Loucy (cell line): ENCODE measurements at regions not wholly inside any gene's neighbourhood (a gene's known extent, or its start where the extent isn't known, plus 50 kb on each side); places are given as distances from the start of the nearest gene placed in this dataset.

ENCODE experiments used
- H2AFZ ChIP-seq: fragments of 200-600 bp; sonication (generic); 2 replicates; pipeline ENCODE4 v1.6.0; 2016; ENCODE audit warnings: antibody characterized with exemption, mild to moderate bottlenecking, low read length, moderate library complexity
- H3F3A ChIP-seq: fragments of 200-600 bp; 2 replicates; pipeline ENCODE4 v1.6.0; 2016; ENCODE audit warnings: antibody characterized with exemption, low read depth, mild to moderate bottlenecking
- H3K27me3 ChIP-seq: fragments of 200-600 bp; sonication (generic); 2 replicates; pipeline ENCODE4 v1.6.1; 2014; ENCODE audit warnings: low read length, mild to moderate bottlenecking; ENCODE audit not compliant: insufficient read depth, poor library complexity, severe bottlenecking
- H3K36me3 ChIP-seq: fragments of 200-600 bp; sonication (generic); 2 replicates; pipeline ENCODE4 v1.6.1; 2016; ENCODE audit warnings: low read length; ENCODE audit not compliant: insufficient read depth
- H3K4me1 ChIP-seq: fragments of 200-600 bp; sonication (generic); 2 replicates; pipeline ENCODE4 v1.5.1; 2014; ENCODE audit warnings: low read length, mild to moderate bottlenecking; ENCODE audit not compliant: insufficient read depth, poor library complexity, severe bottlenecking
- H3K4me2 ChIP-seq: fragments of 200-600 bp; sonication (generic); 2 replicates; pipeline ENCODE4 v1.6.0; 2014; ENCODE audit warnings: antibody characterized with exemption, low read length, low read depth, mild to moderate bottlenecking; ENCODE audit not compliant: poor library complexity, severe bottlenecking
- H3K4me3 ChIP-seq: fragments of 200-600 bp; sonication (generic); 2 replicates; pipeline ENCODE4 v1.5.1; 2014; ENCODE audit warnings: low read length, mild to moderate bottlenecking, mixed read lengths; ENCODE audit not compliant: poor library complexity, severe bottlenecking
- H3K79me2 ChIP-seq: fragments of 200-600 bp; sonication (generic); 2 replicates; pipeline ENCODE4 v1.6.1; 2014; ENCODE audit warnings: low read length; ENCODE audit not compliant: insufficient read depth
- H3K9ac ChIP-seq: fragments of 200-600 bp; sonication (generic); 2 replicates; pipeline ENCODE4 v1.6.0; 2014; ENCODE audit warnings: mild to moderate bottlenecking, low read depth, low read length, moderate library complexity; ENCODE audit not compliant: poor library complexity, severe bottlenecking
- H3K9me2 ChIP-seq: fragments of 200-600 bp; sonication (generic); replicated peaks from 2 replicates; pipeline ENCODE4 v1.6.1; 2016; ENCODE audit warnings: low read depth, low read length, mixed read lengths
- H3K9me3 ChIP-seq: fragments of 200-600 bp; sonication (generic); 2 replicates; pipeline ENCODE4 v1.6.1; 2014; ENCODE audit warnings: mild to moderate bottlenecking, antibody characterized with exemption, low read length, low read depth; ENCODE audit not compliant: insufficient read depth
- H4K20me1 ChIP-seq: fragments of 200-600 bp; sonication (generic); 2 replicates; pipeline ENCODE4 v1.6.0; 2014; ENCODE audit warnings: antibody characterized with exemption, low read length, mild to moderate bottlenecking; ENCODE audit not compliant: insufficient read depth, poor library complexity, severe bottlenecking
- CTCF ChIP-seq: fragments of 200-600 bp; sonication (generic); conservative IDR thresholded peaks from 2 replicates; pipeline ENCODE4 v1.5.1; 2014; ENCODE audit warnings: mild to moderate bottlenecking, antibody characterized with exemption, low read length
- EZH2phosphoT487 ChIP-seq: fragments of 200-600 bp; IDR thresholded peaks from 2 replicates; pipeline ENCODE4 v1.6.1; 2018; ENCODE audit warnings: antibody characterized with exemption, mild to moderate bottlenecking, moderate library complexity, borderline replicate concordance

GRCh38 chr5:33073881-33074327, 362.8 kb downstream of the NPR3 start:
- no peak overlapping the region for H2AFZ ChIP-seq
- H3K9ac ChIP-seq = no peak overlapping the region
- H3K9me2 ChIP-seq = no peaks in the 10 kb centered on the region
- no peaks in the 10 kb centered on the region for H3K79me2 ChIP-seq
- no peaks in the 10 kb centered on the region for H3K9me3 ChIP-seq
- H3K27me3 ChIP-seq = no peaks in the 10 kb centered on the region
- no peaks in the 10 kb centered on the region for H3F3A ChIP-seq
- no peaks in the 10 kb centered on the region for H4K20me1 ChIP-seq
- no peak overlapping the region for H3K4me2 ChIP-seq
- H3K36me3 ChIP-seq = no peaks in the 10 kb centered on the region
- no peak overlapping the region for H3K4me3 ChIP-seq
- H3K4me1 ChIP-seq = no peaks in the 10 kb centered on the region
- TF ChIP-seq CTCF (no peak), EZH2phosphoT487 (no peak)

GRCh38 chr5:33074548-33074947, 363.4 kb downstream of the NPR3 start:
- H3K4me2 ChIP-seq = no peak overlapping the region
- no peak for TF ChIP-seq CTCF

GRCh38 chr5:33075731-33076130, 364.6 kb downstream of the NPR3 start:
- H3K79me2 ChIP-seq = no peaks in the 10 kb centered on the region
- no peaks in the 10 kb centered on the region for H4K20me1 ChIP-seq
- no peak overlapping the region for H3K9ac ChIP-seq
- no peak overlapping the region for H3K4me2 ChIP-seq
- H3F3A ChIP-seq = no peaks in the 10 kb centered on the region
- H3K9me3 ChIP-seq = no peaks in the 10 kb centered on the region
- no peak overlapping the region for H3K4me3 ChIP-seq
- H3K4me1 ChIP-seq = no peaks in the 10 kb centered on the region
- H2AFZ ChIP-seq = no peak overlapping the region
- no peaks in the 10 kb centered on the region for H3K27me3 ChIP-seq
- H3K9me2 ChIP-seq = no peaks in the 10 kb centered on the region
- no peaks in the 10 kb centered on the region for H3K36me3 ChIP-seq
- TF ChIP-seq EZH2phosphoT487 (no peak), CTCF (no peak)

More at GRCh38 chr5:33074548-33074947, 363.4 kb downstream of the NPR3 start:
- Histone ChIP-seq H3K36me3 (no peaks in the 10 kb centered on the region), H3F3A (no peaks in the 10 kb centered on the region), H3K9me2 (no peaks in the 10 kb centered on the region), H3K79me2 (no peaks in the 10 kb centered on the region), H4K20me1 (no peaks in the 10 kb centered on the region), H3K27me3 (no peaks in the 10 kb centered on the region), H3K9me3 (no peaks in the 10 kb centered on the region), H3K9ac (no peak overlapping the region), H2AFZ (no peak overlapping the region), H3K4me3 (no peak overlapping the region), H3K4me1 (no peaks in the 10 kb centered on the region)
